ENCODE measurements at regions not wholly inside any gene's neighbourhood (a gene's known extent, or its start where the extent isn't known, plus 50 kb on each side); places are given as distances from the start of the nearest gene placed in this dataset.

DNA sequence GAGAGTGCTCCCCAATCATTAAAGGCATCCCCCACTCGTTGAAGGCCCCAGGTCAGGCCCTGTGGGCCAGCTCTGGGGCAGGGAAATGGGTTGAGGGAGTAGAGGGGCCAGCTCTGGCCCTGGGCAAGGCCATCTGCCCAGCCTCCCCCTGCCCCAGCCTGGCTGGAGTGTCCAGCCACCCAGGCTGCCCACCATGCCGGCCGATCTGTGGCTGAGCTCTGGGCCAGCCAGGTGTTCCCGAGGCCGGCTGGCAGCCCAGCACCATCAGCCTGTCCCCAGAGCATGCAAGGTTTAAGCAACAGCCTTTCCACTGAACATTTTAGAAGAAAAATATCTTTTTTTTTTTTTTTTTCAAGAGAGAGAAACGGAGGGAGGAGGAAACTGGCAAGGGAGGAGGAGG is 62.8 kb upstream of the LINGO1 start:
- H3K4me1 ChIP-seq (ENCODE audit: control insufficient read depth, insufficient read depth, low read length) = no peaks in the 10 kb centered on the region
- peaks cover 80% of the 10 kb centered on the region for H3K27me3 ChIP-seq (replicated peaks; ENCODE audit: control insufficient read depth, insufficient read depth, low read length)
- H3K36me3 ChIP-seq (ENCODE audit: control insufficient read depth, insufficient read depth, low read length, severe bottlenecking) = no peaks in the 10 kb centered on the region
- H3K4me3 ChIP-seq (ENCODE audit: low read length) = no peak overlapping the region
- DNase-seq (ENCODE audit: low read depth) = no peak
- H3K9me3 ChIP-seq (ENCODE audit: control insufficient read depth, low read length) = no peaks in the 10 kb centered on the region
- H3K9ac ChIP-seq (ENCODE audit: low read length) = no peak overlapping the region

DNA sequence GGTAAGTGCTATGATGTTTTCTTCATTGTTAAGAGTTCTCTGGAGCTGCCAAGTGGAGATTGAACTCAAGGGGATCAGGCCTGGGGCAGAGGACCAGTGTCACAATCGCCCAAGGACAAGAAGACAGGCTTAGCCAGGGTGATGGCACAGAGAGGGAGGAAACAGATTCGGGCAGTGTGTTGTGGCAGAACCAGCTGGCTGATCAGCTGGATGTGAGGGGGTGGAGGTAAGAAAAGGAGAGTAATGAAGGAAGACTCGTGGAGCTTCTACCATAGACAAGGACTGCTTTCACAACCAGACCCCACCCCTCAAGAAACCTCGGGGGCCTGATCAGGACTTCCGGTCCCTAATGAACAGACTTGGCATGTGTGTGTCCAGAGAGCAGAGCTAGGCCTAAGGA is 60.9 kb upstream of the LINGO1 start:
- no peaks in the 10 kb centered on the region for H3K36me3 ChIP-seq (ENCODE audit: control insufficient read depth, insufficient read depth, low read length, severe bottlenecking)
- H3K27me3 ChIP-seq (replicated peaks; ENCODE audit: control insufficient read depth, insufficient read depth, low read length) = peaks cover 89% of the 10 kb centered on the region
- DNase-seq (ENCODE audit: low read depth) = no peak
- H3K9me3 ChIP-seq (ENCODE audit: control insufficient read depth, low read length) = no peaks in the 10 kb centered on the region
- no peak overlapping the region for H3K9ac ChIP-seq (ENCODE audit: low read length)
- no peaks in the 10 kb centered on the region for H3K4me1 ChIP-seq (ENCODE audit: control insufficient read depth, insufficient read depth, low read length)
- no peak overlapping the region for H3K4me3 ChIP-seq (ENCODE audit: low read length)

DNA sequence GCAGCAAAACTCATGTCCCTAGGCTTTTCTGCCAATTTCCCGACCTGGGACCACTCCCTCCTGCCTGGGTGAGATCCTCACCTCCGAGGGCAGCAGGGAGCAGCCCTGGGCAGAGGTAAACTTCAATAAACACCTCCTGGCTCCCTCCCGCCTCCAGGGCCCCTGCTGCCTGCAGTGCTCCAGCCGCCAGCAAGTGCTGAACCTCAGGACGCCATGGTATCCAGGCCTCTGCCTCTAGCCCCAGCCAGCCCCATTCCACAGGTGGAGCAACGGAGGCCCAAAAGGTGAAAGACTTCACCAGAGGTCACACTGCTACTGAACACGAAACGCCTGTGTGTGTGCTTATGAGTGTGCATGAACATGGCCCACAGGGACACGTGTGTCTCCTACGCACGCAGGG is 59.9 kb upstream of the LINGO1 start:
- Histone ChIP-seq H3K4me3 (ENCODE audit: low read length) (no peak overlapping the region), H3K9ac (ENCODE audit: low read length) (no peak overlapping the region), H3K27me3 (replicated peaks; ENCODE audit: control insufficient read depth, insufficient read depth, low read length) (peaks cover 86% of the 10 kb centered on the region), H3K4me1 (ENCODE audit: control insufficient read depth, insufficient read depth, low read length) (no peaks in the 10 kb centered on the region), H3K9me3 (ENCODE audit: control insufficient read depth, low read length) (no peaks in the 10 kb centered on the region), H3K36me3 (ENCODE audit: control insufficient read depth, insufficient read depth, low read length, severe bottlenecking) (no peaks in the 10 kb centered on the region)
- DNase-seq (ENCODE audit: low read depth) = no peak

DNA sequence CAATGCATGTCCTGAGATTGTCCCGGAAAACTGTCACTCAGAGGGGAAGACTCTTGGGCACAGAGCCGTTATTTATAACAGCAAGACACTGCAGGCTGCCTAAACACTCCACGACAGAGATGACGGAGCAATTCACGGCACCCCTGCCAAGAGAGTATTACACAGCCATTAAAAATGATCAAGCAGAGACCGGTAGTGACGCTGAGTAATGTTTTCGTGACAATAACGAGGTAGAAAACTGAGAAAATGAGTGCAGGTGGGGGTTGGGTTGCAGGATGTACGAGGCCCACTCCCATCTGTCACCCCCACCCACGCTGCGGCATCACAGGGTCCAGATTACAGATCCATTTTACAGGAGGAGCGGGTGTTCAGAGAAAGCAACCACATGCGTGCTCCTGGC is 58.9 kb upstream of the LINGO1 start:
- Histone ChIP-seq H3K36me3 (ENCODE audit: control insufficient read depth, insufficient read depth, low read length, severe bottlenecking) (no peaks in the 10 kb centered on the region), H3K27me3 (replicated peaks; ENCODE audit: control insufficient read depth, insufficient read depth, low read length) (peaks cover 87% of the 10 kb centered on the region)
- DNase-seq (ENCODE audit: low read depth) = no peak

DNA sequence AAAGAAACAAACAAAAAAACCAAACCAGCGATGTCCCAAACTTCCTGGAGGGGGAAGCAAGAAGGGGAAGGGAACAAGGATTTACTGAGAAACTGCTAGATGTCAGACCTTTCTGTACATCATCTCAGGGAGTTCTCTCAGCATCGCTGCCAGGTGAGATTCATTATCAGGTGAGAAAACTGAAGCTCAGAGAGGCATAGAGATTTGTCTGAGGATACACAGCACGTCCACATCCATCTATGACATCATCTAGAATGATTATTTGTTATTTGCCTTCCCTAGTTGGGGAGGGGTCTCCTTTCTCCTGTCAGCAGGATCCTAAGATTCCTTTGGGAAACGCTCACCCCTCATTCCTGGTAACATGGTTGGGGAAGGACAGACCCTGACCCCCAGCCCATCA is 57.1 kb upstream of the LINGO1 start:
- no peak for DNase-seq (ENCODE audit: low read depth)
- Histone ChIP-seq H3K9me3 (ENCODE audit: control insufficient read depth, low read length) (no peaks in the 10 kb centered on the region), H3K9ac (ENCODE audit: low read length) (no peak overlapping the region), H3K27me3 (replicated peaks; ENCODE audit: control insufficient read depth, insufficient read depth, low read length) (peaks cover 76% of the 10 kb centered on the region), H3K4me1 (ENCODE audit: control insufficient read depth, insufficient read depth, low read length) (no peaks in the 10 kb centered on the region), H3K4me3 (ENCODE audit: low read length) (no peak overlapping the region), H3K36me3 (ENCODE audit: control insufficient read depth, insufficient read depth, low read length, severe bottlenecking) (no peaks in the 10 kb centered on the region)

More for the DNA sequence above, 58.9 kb upstream of the LINGO1 start:
- Histone ChIP-seq H3K4me1 (ENCODE audit: control insufficient read depth, insufficient read depth, low read length) (no peaks in the 10 kb centered on the region), H3K9ac (ENCODE audit: low read length) (no peak overlapping the region), H3K4me3 (ENCODE audit: low read length) (no peak overlapping the region), H3K9me3 (ENCODE audit: control insufficient read depth, low read length) (no peaks in the 10 kb centered on the region)

DNA sequence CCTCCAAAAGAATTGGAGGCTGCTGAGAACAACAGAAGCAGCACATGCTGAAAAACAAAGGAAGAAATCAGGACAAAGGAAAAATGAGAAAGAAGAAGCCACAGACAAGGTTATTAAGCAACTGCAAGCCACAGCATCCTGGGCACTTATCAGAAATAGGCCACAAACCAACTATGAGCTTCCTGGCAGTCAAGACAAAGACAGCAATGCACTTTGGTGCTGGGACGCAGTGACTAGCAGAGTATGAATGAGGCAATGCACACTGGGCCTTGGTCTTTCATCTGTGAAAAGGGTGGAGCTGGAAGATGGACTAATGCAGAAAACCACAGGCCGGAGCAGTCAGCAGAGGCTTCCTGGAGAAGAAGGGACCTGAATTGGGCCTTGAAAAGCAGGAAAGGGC is 56.0 kb upstream of the LINGO1 start:
- Histone ChIP-seq H3K9me3 (ENCODE audit: control insufficient read depth, low read length) (no peaks in the 10 kb centered on the region), H3K27me3 (replicated peaks; ENCODE audit: control insufficient read depth, insufficient read depth, low read length) (peaks cover 70% of the 10 kb centered on the region), H3K4me1 (ENCODE audit: control insufficient read depth, insufficient read depth, low read length) (no peaks in the 10 kb centered on the region), H3K4me3 (ENCODE audit: low read length) (no peak overlapping the region), H3K36me3 (ENCODE audit: control insufficient read depth, insufficient read depth, low read length, severe bottlenecking) (no peaks in the 10 kb centered on the region), H3K9ac (ENCODE audit: low read length) (no peak overlapping the region)
- no peak for DNase-seq (ENCODE audit: low read depth)

DNA sequence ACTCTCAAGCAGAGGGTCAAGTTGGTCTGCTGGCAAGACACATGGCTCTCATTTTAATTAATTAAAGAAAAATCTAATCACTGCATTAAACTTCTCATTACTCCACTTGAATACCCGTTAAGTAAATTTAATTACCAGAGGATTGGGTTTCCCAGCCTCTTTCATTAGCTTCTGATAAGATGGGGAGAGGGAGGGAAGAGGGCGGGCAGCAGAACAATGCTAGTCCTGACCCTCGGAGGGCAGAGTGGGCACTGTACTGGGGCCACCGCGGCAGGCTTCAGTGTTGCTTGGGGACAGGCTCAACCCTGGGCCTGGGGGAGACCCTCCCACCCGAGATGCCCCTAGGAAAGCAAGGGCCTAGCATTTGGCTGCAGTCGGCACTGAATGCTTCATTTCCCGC is 55.6 kb upstream of the LINGO1 start:
- Histone ChIP-seq H3K27me3 (replicated peaks; ENCODE audit: control insufficient read depth, insufficient read depth, low read length) (peaks cover 70% of the 10 kb centered on the region), H3K9me3 (ENCODE audit: control insufficient read depth, low read length) (peaks cover 1% of the 10 kb centered on the region), H3K36me3 (ENCODE audit: control insufficient read depth, insufficient read depth, low read length, severe bottlenecking) (no peaks in the 10 kb centered on the region), H3K4me3 (ENCODE audit: low read length) (no peak overlapping the region), H3K9ac (ENCODE audit: low read length) (no peak overlapping the region), H3K4me1 (ENCODE audit: control insufficient read depth, insufficient read depth, low read length) (no peaks in the 10 kb centered on the region)
- no peak for DNase-seq (ENCODE audit: low read depth)

DNA sequence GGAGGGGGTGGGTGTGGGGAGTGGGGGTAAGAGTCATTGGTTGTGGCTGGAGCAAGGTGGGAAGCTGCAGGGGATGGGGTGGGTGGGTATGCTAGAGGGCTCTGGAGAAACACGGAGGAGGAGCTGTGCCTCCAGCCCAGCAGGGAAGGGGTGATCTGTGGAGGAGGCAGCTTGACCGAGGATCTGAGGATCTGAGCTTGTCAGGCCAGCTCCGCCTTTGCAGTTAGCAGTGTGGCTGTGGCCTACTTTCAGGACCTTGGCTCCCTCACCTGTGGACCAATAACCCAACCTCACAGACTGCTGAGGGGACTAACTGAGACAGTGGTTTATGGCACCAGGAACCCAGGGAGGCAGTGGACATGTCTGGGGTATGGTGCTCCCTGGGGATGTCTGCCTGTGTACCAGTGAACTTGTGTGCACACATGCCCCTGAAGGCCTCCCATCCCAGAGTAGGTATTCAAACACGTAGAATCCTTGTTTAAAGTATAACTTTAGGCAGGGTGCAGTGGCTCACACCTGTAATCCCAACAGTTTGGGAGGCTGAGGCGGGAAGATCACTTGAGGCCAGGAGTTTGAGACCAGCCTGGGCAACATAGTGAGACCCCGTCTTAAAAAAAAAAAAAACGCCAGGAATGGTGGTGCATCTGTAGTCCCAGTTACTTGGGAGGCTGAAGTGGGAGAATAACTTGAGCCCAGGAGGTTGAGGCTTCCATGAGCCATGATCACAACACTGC is 52.5 kb upstream of the LINGO1 start:
- H3K4me1 ChIP-seq (ENCODE audit: control insufficient read depth, insufficient read depth, low read length) = no peaks in the 10 kb centered on the region

DNA sequence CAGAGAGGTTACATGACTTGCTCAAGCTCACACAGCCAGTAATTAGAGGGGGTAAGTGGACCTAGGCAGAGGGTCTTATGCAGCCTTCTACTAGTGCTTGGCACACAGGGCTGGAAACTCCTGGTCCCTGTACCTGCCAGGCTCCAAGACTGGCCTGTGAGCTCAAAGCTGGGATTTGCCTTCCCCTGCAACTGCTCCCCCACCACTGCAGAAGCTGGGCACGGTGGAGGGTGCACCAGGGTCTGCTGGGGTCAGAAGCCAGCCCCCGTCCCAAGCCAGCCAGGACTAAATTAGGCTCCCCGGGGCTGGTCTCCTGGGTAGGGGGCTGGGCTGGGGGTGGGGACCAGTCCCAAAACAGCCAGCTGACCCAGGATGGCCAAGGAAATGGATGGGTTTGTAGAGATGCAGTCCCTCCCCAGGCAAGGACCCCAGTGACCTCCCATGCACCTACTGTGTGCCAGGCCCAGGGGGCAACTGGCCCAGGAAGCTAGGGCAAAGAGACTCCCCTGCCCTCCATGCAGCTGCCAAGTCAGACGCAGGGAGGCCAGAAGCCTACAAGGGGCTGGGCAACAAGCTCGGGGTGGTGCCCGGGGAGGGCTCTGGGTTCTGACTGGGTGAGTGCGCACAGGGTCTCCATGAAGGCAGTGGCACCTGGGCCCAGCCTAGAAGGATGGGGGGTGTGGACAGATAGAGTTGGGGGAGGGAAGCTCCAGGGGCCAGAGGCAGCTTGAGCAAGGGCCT is 51.8 kb upstream of the LINGO1 start:
- DNase-seq (ENCODE audit: low read depth) = no peak
- Histone ChIP-seq H3K9me3 (ENCODE audit: control insufficient read depth, low read length) (peaks cover 4% of the 10 kb centered on the region), H3K36me3 (ENCODE audit: control insufficient read depth, insufficient read depth, low read length, severe bottlenecking) (no peaks in the 10 kb centered on the region), H3K4me1 (ENCODE audit: control insufficient read depth, insufficient read depth, low read length) (no peaks in the 10 kb centered on the region), H3K4me3 (ENCODE audit: low read length) (no peak overlapping the region), H3K27me3 (replicated peaks; ENCODE audit: control insufficient read depth, insufficient read depth, low read length) (peaks cover 66% of the 10 kb centered on the region), H3K9ac (ENCODE audit: low read length) (no peak overlapping the region)

More for the DNA sequence above, 52.5 kb upstream of the LINGO1 start:
- H3K9ac ChIP-seq (ENCODE audit: low read length) = no peak overlapping the region
- H3K4me3 ChIP-seq (ENCODE audit: low read length) = no peak overlapping the region
- DNase-seq (ENCODE audit: low read depth) = no peak
- H3K27me3 ChIP-seq (replicated peaks; ENCODE audit: control insufficient read depth, insufficient read depth, low read length) = peaks cover 66% of the 10 kb centered on the region
- no peaks in the 10 kb centered on the region for H3K36me3 ChIP-seq (ENCODE audit: control insufficient read depth, insufficient read depth, low read length, severe bottlenecking)
- H3K9me3 ChIP-seq (ENCODE audit: control insufficient read depth, low read length) = peaks cover 4% of the 10 kb centered on the region

DNA sequence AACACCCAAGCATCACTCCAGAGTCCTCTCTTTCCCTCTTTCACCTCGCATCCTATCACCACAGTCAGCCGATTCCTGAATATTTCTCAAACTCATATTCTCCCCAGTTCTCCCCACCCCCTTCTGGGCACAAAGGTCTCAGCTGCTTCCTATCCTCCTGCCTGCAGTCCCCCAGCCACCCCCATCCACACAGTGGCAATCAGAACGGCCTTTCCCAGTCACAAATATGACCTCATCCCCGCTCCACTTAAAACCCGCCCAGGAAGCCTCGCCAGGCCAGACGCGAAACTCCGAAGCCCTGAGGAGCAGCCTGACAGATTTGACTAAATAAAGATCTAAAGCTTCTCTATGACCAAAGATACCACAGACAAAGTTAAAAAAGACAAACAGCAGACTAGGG is 49.9 kb upstream of the LINGO1 start:
- Histone ChIP-seq H3K27me3 (replicated peaks; ENCODE audit: control insufficient read depth, insufficient read depth, low read length) (peaks cover 65% of the 10 kb centered on the region), H3K9me3 (ENCODE audit: control insufficient read depth, low read length) (peaks cover 4% of the 10 kb centered on the region)
- DNase-seq (ENCODE audit: low read depth) = no peak

More for the DNA sequence above, 49.9 kb upstream of the LINGO1 start:
- Histone ChIP-seq H3K4me3 (ENCODE audit: low read length) (no peak overlapping the region), H3K9ac (ENCODE audit: low read length) (no peak overlapping the region), H3K36me3 (ENCODE audit: control insufficient read depth, insufficient read depth, low read length, severe bottlenecking) (no peaks in the 10 kb centered on the region), H3K4me1 (ENCODE audit: control insufficient read depth, insufficient read depth, low read length) (no peaks in the 10 kb centered on the region)
